Coronary artery (tissue), 2 donors: ENCODE measurements at regions not wholly inside any gene's neighbourhood (a gene's known extent, or its start where the extent isn't known, plus 50 kb on each side); places are given as distances from the start of the nearest gene placed in this dataset.

ENCODE experiments used
- DNase-seq: peaks from one replicate; pipeline ENCODE4 v3.0.0-alpha.2; 2017; ENCODE audit warnings: low spot score
- H3K27ac ChIP-seq, 2 donors: fragments of 200-600 bp; sonication (generic); one replicate each; pipeline ENCODE4 v1.5.1; 2016 to 2019
- H3K4me3 ChIP-seq: fragments of 200-600 bp; sonication (generic); 2 replicates; pipeline ENCODE4 v1.5.1; 2016; ENCODE audit warnings: mild to moderate bottlenecking, moderate library complexity
- TF ChIP-seq, protein P1 (sequence below): fragments of 200-600 bp; sonication (generic); IDR thresholded peaks from one replicate; pipeline ENCODE4 v1.5.1; 2019; ENCODE audit warnings: antibody characterized with exemption

DNA sequence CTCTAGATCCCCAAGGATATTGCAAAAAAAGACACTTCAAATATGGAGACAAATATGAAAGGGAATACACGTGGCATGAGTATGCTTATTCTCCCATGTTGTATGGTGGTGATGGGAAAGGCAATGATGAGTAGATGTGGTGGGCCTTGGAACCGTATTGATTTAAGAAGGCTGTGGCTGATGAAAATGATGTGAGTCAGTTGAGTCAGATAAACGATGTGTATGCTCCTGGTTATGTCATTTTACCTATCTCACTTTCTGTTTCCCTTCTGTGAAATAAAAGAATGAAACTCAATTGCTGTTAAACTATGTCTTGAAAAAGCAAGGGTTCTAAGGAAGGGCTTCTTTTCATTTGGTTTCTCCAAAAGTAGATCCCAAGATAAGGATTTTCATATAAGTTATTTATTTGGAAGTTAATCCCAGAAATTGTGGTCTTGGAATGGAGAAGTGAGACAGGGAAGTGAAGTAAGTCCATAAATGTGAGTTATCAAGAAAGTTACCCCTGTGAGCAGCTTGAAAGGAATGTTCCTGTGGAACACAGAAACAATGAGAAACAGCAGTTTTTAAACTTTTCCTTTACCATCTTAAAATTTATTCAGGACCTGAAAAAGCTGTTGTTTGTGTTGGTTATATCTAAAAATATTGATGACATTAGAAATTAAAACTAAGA, 292.0 kb downstream of the DUSP10 start:
- TF ChIP-seq, protein P1, sequence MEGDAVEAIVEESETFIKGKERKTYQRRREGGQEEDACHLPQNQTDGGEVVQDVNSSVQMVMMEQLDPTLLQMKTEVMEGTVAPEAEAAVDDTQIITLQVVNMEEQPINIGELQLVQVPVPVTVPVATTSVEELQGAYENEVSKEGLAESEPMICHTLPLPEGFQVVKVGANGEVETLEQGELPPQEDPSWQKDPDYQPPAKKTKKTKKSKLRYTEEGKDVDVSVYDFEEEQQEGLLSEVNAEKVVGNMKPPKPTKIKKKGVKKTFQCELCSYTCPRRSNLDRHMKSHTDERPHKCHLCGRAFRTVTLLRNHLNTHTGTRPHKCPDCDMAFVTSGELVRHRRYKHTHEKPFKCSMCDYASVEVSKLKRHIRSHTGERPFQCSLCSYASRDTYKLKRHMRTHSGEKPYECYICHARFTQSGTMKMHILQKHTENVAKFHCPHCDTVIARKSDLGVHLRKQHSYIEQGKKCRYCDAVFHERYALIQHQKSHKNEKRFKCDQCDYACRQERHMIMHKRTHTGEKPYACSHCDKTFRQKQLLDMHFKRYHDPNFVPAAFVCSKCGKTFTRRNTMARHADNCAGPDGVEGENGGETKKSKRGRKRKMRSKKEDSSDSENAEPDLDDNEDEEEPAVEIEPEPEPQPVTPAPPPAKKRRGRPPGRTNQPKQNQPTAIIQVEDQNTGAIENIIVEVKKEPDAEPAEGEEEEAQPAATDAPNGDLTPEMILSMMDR: no peak
- DNase-seq: no peak
- Histone ChIP-seq H3K4me3 (no peak overlapping the region), H3K27ac (no peak overlapping the region)

DNA sequence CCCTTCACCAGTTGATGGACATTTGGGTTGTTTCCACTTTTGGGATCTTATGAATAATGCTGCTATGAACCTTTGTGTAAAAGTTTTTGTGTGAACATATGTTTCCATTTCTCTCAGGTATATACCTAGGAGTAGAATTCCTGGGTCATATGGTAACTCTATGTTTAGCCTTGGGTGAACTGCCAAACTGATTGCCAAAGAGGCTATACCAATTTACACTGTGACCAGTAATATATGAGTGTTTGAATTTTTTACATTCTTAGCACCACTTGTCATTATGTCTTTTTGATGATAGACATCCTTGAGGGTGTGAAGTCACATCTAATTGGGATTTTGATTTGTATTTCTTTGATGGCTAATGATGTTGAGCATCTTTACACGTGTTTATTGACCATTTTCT, 290.1 kb downstream of the DUSP10 start:
- TF ChIP-seq, protein P1: no peak
- no peak overlapping the region for H3K27ac ChIP-seq
- H3K4me3 ChIP-seq: no peak overlapping the region
- no peak for DNase-seq

DNA sequence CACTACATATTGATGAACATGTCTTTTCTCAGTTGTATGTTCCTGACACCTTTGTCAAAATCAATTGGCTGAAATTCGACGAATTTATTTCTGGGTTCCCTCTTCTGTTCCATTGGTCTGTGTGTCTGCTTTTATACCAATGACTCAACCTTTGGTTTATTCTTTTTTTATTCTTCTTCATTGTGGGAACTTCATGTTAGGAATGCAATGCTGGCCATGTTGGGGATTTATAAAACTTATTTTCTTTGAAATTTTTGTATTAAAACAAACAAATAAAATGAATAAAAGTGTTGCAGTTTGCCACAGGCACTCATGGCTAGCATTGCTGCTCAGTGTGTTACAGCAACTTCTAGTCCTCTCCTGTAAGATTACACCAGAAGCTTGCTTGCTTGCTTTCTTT, 287.8 kb downstream of the DUSP10 start:
- no peak for DNase-seq
- TF ChIP-seq, protein P1: no peak
- no peak overlapping the region for H3K27ac ChIP-seq
- H3K4me3 ChIP-seq: no peak overlapping the region

DNA sequence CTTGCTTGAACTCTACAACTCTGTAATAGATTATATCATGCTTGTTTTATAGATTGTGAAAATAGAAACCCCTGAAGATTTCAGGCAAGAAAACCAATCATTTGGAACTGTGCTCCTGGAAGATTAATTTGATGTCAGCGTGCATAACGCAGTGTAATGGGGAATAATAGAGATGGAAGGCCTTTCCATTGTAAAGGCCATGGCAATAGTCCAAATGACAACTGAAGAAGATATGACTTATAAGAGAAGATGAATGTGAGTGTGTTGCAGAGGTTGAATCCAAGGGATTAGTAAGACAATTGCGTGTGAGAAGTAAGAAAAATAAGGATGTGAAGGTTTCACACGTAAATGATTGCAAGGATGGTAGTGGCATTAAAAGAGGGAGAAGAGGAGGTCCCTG, 285.0 kb downstream of the DUSP10 start:
- no peak overlapping the region for H3K27ac ChIP-seq
- TF ChIP-seq, protein P1: no peak
- H3K4me3 ChIP-seq: no peak overlapping the region
- DNase-seq: no peak

DNA sequence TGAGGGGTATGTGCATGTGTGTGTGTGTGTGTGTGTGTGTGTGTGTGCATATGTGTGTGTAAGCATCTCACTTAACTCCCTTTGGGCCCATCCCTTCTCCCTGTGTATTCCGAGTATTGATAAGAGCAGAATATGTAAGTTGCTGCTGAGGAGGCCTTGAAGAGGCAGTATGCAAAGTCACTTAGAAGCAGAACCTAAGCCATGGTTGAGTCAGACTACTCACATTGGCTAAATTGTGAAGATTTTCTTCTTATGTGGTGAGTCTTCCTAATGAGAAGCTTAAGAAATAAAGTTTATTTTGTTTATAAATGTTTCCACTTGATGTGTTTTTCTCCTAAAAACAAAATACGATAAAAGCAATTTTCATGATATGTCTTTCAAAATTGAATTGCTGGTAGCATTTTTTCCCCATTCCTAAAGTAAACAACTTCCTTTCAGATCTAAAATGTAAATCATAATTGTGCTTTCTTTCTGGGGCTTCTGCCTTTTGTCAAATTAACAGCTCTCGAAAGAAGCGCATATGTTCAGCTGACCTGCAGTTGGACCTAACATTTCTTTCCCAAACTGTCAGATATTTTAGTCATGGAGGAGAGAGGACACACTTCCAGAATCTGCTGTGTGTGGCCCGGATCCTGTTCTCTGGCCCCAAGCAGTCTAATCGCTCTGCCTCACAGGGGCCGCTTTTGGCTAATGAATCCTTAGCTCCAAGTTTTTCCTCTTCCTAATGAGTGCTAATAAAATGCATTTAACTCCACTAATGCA, 284.0 kb downstream of the DUSP10 start:
- TF ChIP-seq, protein P1: no peak
- DNase-seq: no peak
- Histone ChIP-seq H3K4me3 (no peak overlapping the region), H3K27ac (no peak overlapping the region)

DNA sequence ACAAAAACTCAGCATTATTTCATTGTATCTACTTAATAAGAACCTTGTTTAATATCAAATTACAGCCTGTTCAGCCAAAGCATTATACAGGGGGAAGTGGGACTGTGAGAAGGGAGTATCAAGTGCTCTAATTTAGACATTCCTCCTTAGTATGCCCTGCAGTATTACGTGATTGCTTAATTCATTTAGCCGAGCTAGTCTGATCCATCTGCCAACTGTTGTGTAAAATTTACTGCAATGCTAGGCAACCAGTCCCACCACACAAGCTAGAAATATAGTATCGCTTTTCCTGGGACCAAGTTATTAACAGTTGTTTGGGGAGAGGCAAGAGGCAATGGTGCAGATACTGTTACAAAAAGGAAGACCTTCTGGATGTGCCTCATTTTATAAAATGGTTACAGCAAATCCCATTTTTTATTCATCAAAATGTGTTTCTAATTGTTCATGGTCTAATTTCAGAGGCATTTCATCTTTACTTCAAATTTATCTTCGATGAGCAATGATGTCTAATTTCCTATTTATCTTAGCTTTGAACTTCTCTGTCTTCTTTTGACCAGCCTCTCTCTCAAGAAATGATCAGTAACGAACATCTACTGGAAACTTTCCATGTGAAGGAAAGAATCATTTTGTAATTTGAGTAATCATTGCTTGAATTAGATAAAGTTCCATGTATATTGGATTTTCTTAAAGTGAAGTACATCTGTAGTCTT, 283.3 kb downstream of the DUSP10 start:
- no peak overlapping the region for H3K4me3 ChIP-seq
- no peak for DNase-seq
- TF ChIP-seq, protein P1: no peak
- H3K27ac ChIP-seq: no peak overlapping the region
